ENCODE measurements at regions not wholly inside any gene's neighbourhood (a gene's known extent, or its start where the extent isn't known, plus 50 kb on each side); places are given as distances from the start of the nearest gene placed in this dataset.
A peak's percentile ranks its signal among the peaks of the same experiment; 100 is the strongest.

DNA sequence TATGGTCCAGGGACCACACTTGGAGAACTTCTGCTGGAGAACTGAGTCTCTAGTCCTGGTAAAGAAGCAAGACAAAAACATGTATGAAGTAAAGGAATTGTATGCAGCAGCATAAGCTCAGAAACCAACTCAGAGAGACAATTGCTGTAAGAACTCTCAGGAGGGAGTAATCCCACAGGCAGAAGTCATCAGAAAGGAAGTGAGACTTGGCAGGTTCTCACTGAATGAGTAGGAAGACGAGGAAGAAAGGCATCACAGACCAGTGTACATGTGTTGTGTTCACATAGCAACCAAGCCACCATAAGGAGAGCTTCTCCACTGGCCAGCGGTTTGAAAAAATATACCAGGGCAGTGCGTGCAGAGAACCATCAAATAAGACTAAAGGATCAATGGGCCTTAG is 57.9 kb upstream of the FST start:
- DNase-seq: no peak

GRCh38 chr5:53423724-53424123 is 56.7 kb upstream of the FST start:
- no peak for DNase-seq

GRCh38 chr5:53424686-53425615 is 55.5 kb upstream of the FST start:
- no peak for DNase-seq

- peak; percentile 27 for DNase-seq
Observed at GRCh38 chr5:53425687-53426511, 54.5 kb upstream of the FST start.

DNA sequence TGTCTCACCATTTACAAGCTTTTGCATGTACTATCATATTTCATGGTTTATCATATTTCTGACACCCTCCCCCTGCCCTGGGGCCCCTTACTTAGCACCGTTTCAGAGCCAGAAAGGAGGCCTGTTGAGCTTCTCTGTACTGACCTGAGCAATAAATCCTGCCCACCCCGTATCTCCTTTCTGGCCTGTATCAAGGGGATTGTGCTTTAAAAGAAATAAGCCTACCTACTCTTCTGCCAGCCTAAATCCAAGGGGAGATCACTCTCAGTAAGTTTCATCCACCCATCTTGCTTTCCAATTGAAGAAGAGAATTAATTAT is 54.0 kb upstream of the FST start:
- DNase-seq: no peak

DNA sequence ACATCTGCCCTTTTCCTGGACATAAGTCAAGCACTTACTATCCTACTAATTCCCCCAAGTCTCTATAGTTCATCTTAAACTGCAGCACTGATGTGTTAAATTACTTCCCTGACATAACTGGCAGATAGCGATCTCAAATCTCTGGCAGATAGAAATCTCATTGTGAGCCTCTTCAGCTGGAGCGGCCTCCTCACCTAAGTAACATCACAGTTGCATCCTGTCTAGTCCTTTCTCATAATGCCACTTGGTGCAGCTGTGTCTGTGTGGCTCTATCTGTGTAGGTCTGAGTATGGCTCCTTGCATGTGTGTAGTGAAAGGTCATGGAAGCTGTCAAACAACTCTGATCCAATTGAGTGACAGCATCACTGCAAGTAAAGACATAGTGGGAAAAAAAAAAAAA is 53.6 kb upstream of the FST start:
- no peak for DNase-seq

DNA sequence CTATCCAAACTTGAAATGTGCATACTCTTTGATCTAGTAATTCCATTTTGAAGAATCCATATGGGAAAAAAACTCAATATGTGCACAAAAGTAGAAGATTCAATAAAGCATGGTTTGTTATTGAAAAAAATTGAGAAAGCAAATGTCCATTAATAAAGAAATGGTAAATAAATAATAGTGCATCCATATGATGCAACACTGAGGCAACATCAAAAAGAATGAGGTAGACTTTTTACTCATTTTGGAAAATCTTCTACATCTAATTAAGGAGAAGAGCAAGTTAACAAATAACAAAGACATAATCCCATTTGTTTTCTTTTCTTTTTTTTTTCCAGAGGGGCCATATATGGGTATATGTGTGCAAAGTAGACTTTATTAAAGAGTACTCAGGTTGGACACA is 52.5 kb upstream of the FST start:
- DNase-seq: no peak

GRCh38 chr5:53429706-53430105 is 50.7 kb upstream of the FST start:
- DNase-seq: no peak

DNA sequence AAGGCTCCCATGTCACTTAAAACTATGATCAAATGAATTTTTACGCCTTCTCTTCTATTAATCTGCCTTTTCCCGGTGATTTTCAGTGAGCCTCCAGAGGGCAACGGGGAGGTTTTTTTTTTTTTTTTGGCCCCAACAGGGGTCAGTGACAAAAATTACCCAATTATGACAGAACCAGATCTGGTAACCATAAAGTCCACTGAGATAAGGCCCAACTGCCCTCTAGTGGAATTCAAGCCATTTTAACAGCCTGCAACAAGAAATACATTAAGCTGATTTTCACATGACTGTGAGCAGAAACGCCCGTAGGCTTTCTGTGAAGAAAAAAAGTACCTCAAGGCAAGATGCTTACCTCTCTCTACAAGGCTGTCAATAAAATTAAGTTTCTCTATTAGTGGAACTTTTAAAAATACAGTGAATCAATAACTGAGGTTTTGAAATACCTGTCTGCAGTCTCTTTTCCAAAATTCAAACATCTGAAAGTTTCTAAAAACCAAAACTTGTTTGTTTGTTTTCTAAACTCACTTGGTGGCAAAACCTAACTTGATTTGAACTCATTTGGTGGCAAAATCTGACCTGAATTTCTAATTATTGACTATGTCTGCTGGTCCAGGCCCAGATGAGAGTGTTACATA is 49.7 kb upstream of the FST start:
- DNase-seq: no peak

All from NCI-H1436 (cell line).